Fibroblast of lung (primary cell): ENCODE measurements at regions not wholly inside any gene's neighbourhood (a gene's known extent, or its start where the extent isn't known, plus 50 kb on each side); places are given as distances from the start of the nearest gene placed in this dataset.

ENCODE experiments used
- CTCF ChIP-seq, 2 donors: IDR thresholded peaks in 1 of 2; conservative IDR thresholded peaks in 1 of 2; 1 replicate in 1 of 2; 2 replicates in 1 of 2; pipeline ENCODE4 v1.5.1; 2011 to 2012; ENCODE audit warnings: low read length in 2 of 2, control low read depth in 1 of 2, inconsistent platforms in 1 of 2, low read depth in 1 of 2, mild to moderate bottlenecking in 1 of 2
- EZH2 ChIP-seq: IDR thresholded peaks from 2 replicates; pipeline ENCODE4 v1.5.1; 2012; ENCODE audit warnings: low read length, control low read depth, mild to moderate bottlenecking; ENCODE audit errors: missing control alignments

- TF ChIP-seq CTCF (conservative IDR thresholded peaks at IDR 0.05 in 1 of 2, IDR thresholded peaks at IDR 0.05 in 1 of 2; ENCODE audit: low read depth in 1 of 2, low read length in 2 of 2) (no peak), EZH2 (no peak)
Observed at GRCh38 chr3:80152692-80153091, 384.9 kb upstream of the ROBO1 start.
